ENCODE measurements at regions not wholly inside any gene's neighbourhood (a gene's known extent, or its start where the extent isn't known, plus 50 kb on each side); places are given as distances from the start of the nearest gene placed in this dataset.

DNA sequence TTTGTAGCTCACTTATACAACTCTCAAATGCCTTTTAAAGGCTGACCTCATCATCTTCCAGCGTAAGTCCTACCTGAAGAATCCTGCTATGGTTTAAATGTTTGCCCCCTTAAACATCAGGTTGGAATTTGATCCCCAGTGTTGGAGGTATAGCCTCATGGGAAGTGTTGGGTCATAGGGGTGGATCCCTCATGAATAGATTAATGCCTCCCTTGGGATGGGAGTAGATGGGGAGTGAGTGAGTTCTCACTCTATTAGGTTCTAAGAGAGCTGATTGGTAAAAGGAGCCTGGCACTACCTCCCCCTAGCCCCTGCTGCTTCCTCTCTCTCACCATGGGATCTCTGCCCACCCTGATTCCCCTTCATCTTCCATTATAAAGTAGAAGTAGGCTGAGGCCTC is 285.6 kb downstream of the FZD1 start:
- no peak for ATAC-seq (ENCODE audit: low read depth)
- CTCF ChIA-PET: no interaction called here
- 83% methylated on average over 1 of the region's 1 CpG for WGBS (ENCODE audit: insufficient coverage)
- Histone ChIP-seq H3K4me1 (ENCODE audit: control insufficient read depth in 2 of 2, insufficient read depth in 2 of 2, low read length in 2 of 2) (no peaks in the 10 kb centered on the region), H2AFZ (ENCODE audit: insufficient read depth, low read depth, low read length, poor library complexity, severe bottlenecking) (no peak overlapping the region), H3K79me2 (ENCODE audit: control insufficient read depth, insufficient read depth, low read length) (no peaks in the 10 kb centered on the region), H3K27me3 (replicated peaks in 1 of 4; ENCODE audit: control extremely low read depth in 1 of 4, control insufficient read depth in 3 of 4, insufficient read depth in 4 of 4, low read length in 3 of 4) (peaks cover 0 to 5% (median 2%) of the 10 kb centered on the region in 4 experiments), H3K36me3 (replicated peaks in 1 of 2; ENCODE audit: control extremely low read depth in 1 of 2, control insufficient read depth in 1 of 2, extremely low read depth in 1 of 2, insufficient read depth in 2 of 2, low read length in 1 of 2) (no peaks in the 10 kb centered on the region), H3K4me3 (ENCODE audit: control extremely low read depth in 1 of 5, extremely low read depth in 1 of 5, insufficient read depth in 1 of 5, low read depth in 2 of 5, low read length in 4 of 5) (no peak overlapping the region), H3K9ac (ENCODE audit: low read length) (no peak overlapping the region), H4K20me1 (ENCODE audit: control insufficient read depth, insufficient read depth, low read length, poor library complexity, severe bottlenecking) (no peaks in the 10 kb centered on the region), H3K4me2 (replicated peaks; ENCODE audit: low read depth, low read length, poor library complexity, severe bottlenecking) (no peak overlapping the region), H3K9me3 (ENCODE audit: control extremely low read depth in 1 of 3, control insufficient read depth in 2 of 3, insufficient read depth in 1 of 3, low read length in 2 of 3) (no peaks in the 10 kb centered on the region), H3K27ac (ENCODE audit: low read length in 2 of 2) (no peak overlapping the region)
- DNase-seq: no peak
- intact Hi-C loops (cut with micrococcal nuclease): no loop called here
- H3K4me3 Mint-ChIP-seq: no peak overlapping the region
- TF ChIP-seq, protein P1, sequence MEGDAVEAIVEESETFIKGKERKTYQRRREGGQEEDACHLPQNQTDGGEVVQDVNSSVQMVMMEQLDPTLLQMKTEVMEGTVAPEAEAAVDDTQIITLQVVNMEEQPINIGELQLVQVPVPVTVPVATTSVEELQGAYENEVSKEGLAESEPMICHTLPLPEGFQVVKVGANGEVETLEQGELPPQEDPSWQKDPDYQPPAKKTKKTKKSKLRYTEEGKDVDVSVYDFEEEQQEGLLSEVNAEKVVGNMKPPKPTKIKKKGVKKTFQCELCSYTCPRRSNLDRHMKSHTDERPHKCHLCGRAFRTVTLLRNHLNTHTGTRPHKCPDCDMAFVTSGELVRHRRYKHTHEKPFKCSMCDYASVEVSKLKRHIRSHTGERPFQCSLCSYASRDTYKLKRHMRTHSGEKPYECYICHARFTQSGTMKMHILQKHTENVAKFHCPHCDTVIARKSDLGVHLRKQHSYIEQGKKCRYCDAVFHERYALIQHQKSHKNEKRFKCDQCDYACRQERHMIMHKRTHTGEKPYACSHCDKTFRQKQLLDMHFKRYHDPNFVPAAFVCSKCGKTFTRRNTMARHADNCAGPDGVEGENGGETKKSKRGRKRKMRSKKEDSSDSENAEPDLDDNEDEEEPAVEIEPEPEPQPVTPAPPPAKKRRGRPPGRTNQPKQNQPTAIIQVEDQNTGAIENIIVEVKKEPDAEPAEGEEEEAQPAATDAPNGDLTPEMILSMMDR (IDR thresholded peaks at IDR 0.05): no peak
- TF ChIP-seq EZH2 (IDR thresholded peaks at IDR 0.05; ENCODE audit: borderline replicate concordance, insufficient read depth, low read depth, low read length, poor library complexity, severe bottlenecking): no peak
- no peak overlapping the region for H3K27ac Mint-ChIP-seq
- H3K27me3 Mint-ChIP-seq: peaks cover 3% of the 10 kb centered on the region
- no peaks in the 10 kb centered on the region for H3K9me3 Mint-ChIP-seq (ENCODE audit: insufficient read depth)
- POLR2A ChIA-PET: no interaction called here
- H3K4me1 Mint-ChIP-seq: no peaks in the 10 kb centered on the region

DNA sequence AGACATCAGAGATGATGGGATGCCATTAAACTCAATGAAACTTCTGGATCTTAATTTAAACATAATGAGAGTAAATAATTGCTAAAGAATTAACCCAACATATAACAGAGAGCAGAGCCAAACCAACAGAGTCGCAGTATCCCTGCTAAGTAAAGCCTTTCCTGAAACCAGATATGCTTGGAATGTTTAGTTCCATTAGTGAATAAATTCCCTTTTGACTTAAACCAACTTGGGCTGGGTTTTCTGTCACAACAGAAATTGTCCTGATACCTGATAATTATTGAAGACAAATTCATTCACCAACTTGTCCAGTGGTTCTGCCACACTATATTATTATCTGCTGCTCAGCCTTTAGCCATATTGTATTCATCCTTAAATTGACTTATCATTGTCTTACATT is 286.7 kb downstream of the FZD1 start:
- Histone ChIP-seq H3K9me3 (ENCODE audit: control extremely low read depth in 1 of 3, control insufficient read depth in 2 of 3, insufficient read depth in 1 of 3, low read length in 2 of 3) (no peaks in the 10 kb centered on the region), H3K4me2 (replicated peaks; ENCODE audit: low read depth, low read length, poor library complexity, severe bottlenecking) (no peak overlapping the region), H3K4me3 (ENCODE audit: control extremely low read depth in 1 of 5, extremely low read depth in 1 of 5, insufficient read depth in 1 of 5, low read depth in 2 of 5, low read length in 4 of 5) (no peak overlapping the region), H3K36me3 (replicated peaks in 1 of 2; ENCODE audit: control extremely low read depth in 1 of 2, control insufficient read depth in 1 of 2, extremely low read depth in 1 of 2, insufficient read depth in 2 of 2, low read length in 1 of 2) (no peaks in the 10 kb centered on the region), H2AFZ (ENCODE audit: insufficient read depth, low read depth, low read length, poor library complexity, severe bottlenecking) (no peak overlapping the region), H3K79me2 (ENCODE audit: control insufficient read depth, insufficient read depth, low read length) (no peaks in the 10 kb centered on the region), H3K27me3 (replicated peaks in 1 of 4; ENCODE audit: control extremely low read depth in 1 of 4, control insufficient read depth in 3 of 4, insufficient read depth in 4 of 4, low read length in 3 of 4) (peaks cover 0 to 5% (median 2%) of the 10 kb centered on the region in 4 experiments), H3K27ac (ENCODE audit: low read length in 2 of 2) (no peak overlapping the region), H3K4me1 (ENCODE audit: control insufficient read depth in 2 of 2, insufficient read depth in 2 of 2, low read length in 2 of 2) (no peaks in the 10 kb centered on the region), H4K20me1 (ENCODE audit: control insufficient read depth, insufficient read depth, low read length, poor library complexity, severe bottlenecking) (no peaks in the 10 kb centered on the region), H3K9ac (ENCODE audit: low read length) (no peak overlapping the region)
- intact Hi-C loops (cut with micrococcal nuclease): no loop called here
- POLR2A ChIA-PET: no interaction called here
- Mint-ChIP-seq H3K27me3 (peaks cover 3% of the 10 kb centered on the region), H3K4me3 (no peak overlapping the region), H3K4me1 (no peaks in the 10 kb centered on the region), H3K9me3 (ENCODE audit: insufficient read depth) (no peaks in the 10 kb centered on the region), H3K27ac (no peak overlapping the region)
- CTCF ChIA-PET: no interaction called here
- ATAC-seq (ENCODE audit: low read depth): no peak
- TF ChIP-seq EZH2 (IDR thresholded peaks at IDR 0.05; ENCODE audit: borderline replicate concordance, insufficient read depth, low read depth, low read length, poor library complexity, severe bottlenecking): no peak
- TF ChIP-seq, protein P1 (IDR thresholded peaks at IDR 0.05): no peak
- no peak for DNase-seq
- no CpG with 5 or more reads among the region's 1 CpG for WGBS (ENCODE audit: insufficient coverage)
